ENCODE measurements at regions not wholly inside any gene's neighbourhood (a gene's known extent, or its start where the extent isn't known, plus 50 kb on each side); places are given as distances from the start of the nearest gene placed in this dataset.

DNA sequence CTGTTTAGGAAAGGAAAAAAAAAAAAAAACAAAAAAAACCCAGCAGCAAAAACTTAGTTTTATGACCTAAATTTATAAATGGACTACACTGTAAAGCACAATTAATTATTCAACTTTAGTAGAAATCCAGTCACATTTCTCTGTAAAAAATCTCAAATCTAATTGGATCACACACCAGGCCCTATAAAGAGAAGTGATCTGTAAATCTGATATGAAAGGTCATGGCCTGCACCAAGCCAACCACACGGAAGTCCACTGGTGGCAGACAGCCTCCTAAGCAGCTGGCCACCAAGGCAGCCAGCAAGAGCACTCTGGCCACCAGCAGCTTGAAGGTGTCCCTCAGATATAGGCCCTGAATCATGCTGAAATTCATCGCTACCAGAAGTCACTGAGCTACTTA, 131.6 kb downstream of the HFE start:
- Histone ChIP-seq H3F3A (replicated peaks; ENCODE audit: insufficient read depth) (peaks cover 52% of the 10 kb centered on the region), H3K4me3 (ENCODE audit: low read depth in 2 of 2, low read length in 1 of 2) (no peak overlapping the region), H3K9me2 (no peaks in the 10 kb centered on the region), H3K27ac (ENCODE audit: low read depth in 2 of 2, low read length in 1 of 2) (peak overlapping the region; percentile 92 to 98), H3K36me3 (replicated peaks in 1 of 2; ENCODE audit: control insufficient read depth in 1 of 2, insufficient read depth in 2 of 2, low read length in 1 of 2) (no peaks in the 10 kb centered on the region), H3K4me1 (ENCODE audit: control insufficient read depth in 1 of 2, insufficient read depth in 2 of 2, low read depth in 1 of 2, low read length in 1 of 2) (peaks cover 3 to 7% of the 10 kb centered on the region in 2 experiments; a peak in 2 of 4 replicates), H4K20me1 (ENCODE audit: insufficient read depth) (no peaks in the 10 kb centered on the region; the same call in 1 of the 2 replicates), H2AFZ (ENCODE audit: low read depth) (no peak overlapping the region), H3K4me2 (no peak overlapping the region), H3K9ac (no peak overlapping the region), H3K79me2 (ENCODE audit: insufficient read depth) (no peaks in the 10 kb centered on the region), H3K27me3 (ENCODE audit: insufficient read depth) (no peaks in the 10 kb centered on the region), H3K9me3 (no peaks in the 10 kb centered on the region)
- WGBS (ENCODE audit: low lambda C conversion rate): 100% methylated on average over 1 of the region's 2 CpGs
- DNase-seq: no peak
- TF ChIP-seq, protein P1, sequence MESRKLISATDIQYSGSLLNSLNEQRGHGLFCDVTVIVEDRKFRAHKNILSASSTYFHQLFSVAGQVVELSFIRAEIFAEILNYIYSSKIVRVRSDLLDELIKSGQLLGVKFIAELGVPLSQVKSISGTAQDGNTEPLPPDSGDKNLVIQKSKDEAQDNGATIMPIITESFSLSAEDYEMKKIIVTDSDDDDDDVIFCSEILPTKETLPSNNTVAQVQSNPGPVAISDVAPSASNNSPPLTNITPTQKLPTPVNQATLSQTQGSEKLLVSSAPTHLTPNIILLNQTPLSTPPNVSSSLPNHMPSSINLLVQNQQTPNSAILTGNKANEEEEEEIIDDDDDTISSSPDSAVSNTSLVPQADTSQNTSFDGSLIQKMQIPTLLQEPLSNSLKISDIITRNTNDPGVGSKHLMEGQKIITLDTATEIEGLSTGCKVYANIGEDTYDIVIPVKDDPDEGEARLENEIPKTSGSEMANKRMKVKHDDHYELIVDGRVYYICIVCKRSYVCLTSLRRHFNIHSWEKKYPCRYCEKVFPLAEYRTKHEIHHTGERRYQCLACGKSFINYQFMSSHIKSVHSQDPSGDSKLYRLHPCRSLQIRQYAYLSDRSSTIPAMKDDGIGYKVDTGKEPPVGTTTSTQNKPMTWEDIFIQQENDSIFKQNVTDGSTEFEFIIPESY (IDR thresholded peaks at IDR 0.05; ENCODE audit: borderline replicate concordance, low read depth): no peak
- TF ChIP-seq, protein P2, sequence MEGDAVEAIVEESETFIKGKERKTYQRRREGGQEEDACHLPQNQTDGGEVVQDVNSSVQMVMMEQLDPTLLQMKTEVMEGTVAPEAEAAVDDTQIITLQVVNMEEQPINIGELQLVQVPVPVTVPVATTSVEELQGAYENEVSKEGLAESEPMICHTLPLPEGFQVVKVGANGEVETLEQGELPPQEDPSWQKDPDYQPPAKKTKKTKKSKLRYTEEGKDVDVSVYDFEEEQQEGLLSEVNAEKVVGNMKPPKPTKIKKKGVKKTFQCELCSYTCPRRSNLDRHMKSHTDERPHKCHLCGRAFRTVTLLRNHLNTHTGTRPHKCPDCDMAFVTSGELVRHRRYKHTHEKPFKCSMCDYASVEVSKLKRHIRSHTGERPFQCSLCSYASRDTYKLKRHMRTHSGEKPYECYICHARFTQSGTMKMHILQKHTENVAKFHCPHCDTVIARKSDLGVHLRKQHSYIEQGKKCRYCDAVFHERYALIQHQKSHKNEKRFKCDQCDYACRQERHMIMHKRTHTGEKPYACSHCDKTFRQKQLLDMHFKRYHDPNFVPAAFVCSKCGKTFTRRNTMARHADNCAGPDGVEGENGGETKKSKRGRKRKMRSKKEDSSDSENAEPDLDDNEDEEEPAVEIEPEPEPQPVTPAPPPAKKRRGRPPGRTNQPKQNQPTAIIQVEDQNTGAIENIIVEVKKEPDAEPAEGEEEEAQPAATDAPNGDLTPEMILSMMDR (IDR thresholded peaks at IDR 0.05): no peak
- TF ChIP-seq GATA2 (CRISPR knock-in tag; IDR thresholded peaks at IDR 0.05): peak; percentile 41
- POLR2A ChIA-PET: interaction anchor here (0.6 to 1.3 kb wide), 10 partner anchors 13 to 1591 kb away, joined by 3 to 8 read pairs (median 4); a partner anchor contains a TSS
- CTCF ChIA-PET: no interaction called here

DNA sequence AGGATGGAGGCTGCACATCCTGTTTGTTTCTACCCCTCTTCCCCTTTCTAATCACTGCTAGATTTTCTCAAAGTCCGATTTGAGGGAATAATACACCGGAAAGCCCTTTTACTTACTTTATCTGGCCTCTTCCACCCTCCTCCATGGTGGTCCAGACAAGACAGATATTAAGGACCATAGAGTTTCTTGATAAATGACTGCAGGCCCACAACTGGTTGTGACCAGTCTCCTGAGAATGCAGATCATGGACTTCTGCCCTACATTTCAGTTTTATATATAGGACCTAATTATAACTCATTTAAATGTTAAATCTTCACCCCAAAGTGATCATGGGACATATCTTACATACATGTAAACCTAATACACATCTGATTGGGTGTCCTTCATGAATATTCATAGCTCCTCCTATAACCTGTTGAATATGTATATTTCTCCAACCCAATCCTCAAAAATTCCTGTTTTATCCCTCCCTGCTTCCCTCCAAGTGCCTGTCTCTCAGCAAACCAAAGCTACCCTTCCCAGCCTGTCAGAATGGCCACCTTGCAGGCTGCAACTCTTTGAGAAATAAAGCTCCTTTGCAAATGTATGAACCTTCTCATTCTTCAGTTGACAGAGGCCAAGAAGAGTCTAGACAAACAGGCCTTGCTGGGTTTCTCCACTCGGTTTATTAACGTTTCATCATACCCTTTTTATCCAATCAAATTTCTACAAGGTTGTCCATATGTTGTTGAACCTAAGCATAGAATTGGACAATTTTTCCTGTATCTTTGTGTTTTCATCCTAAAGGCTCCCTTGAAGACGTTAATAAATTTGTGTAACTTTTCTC, 133.1 kb downstream of the HFE start:
- Histone ChIP-seq H3K9me3 (no peaks in the 10 kb centered on the region), H3K4me3 (ENCODE audit: low read depth in 2 of 2, low read length in 1 of 2) (no peak overlapping the region), H2AFZ (ENCODE audit: low read depth) (no peak overlapping the region), H3K9ac (no peak overlapping the region), H3F3A (replicated peaks; ENCODE audit: insufficient read depth) (peaks cover 49% of the 10 kb centered on the region), H3K27ac (ENCODE audit: low read depth in 2 of 2, low read length in 1 of 2) (peak overlapping the region in 1 of 2 experiments; percentile 98; a peak in 3 of 4 replicates), H3K9me2 (no peaks in the 10 kb centered on the region), H3K27me3 (ENCODE audit: insufficient read depth) (no peaks in the 10 kb centered on the region), H3K4me1 (ENCODE audit: control insufficient read depth in 1 of 2, insufficient read depth in 2 of 2, low read depth in 1 of 2, low read length in 1 of 2) (peaks cover 3 to 8% of the 10 kb centered on the region in 2 experiments; a peak in 2 of 4 replicates), H3K36me3 (replicated peaks in 1 of 2; ENCODE audit: control insufficient read depth in 1 of 2, insufficient read depth in 2 of 2, low read length in 1 of 2) (no peaks in the 10 kb centered on the region), H4K20me1 (ENCODE audit: insufficient read depth) (no peaks in the 10 kb centered on the region; the same call in 1 of the 2 replicates), H3K79me2 (ENCODE audit: insufficient read depth) (no peaks in the 10 kb centered on the region), H3K4me2 (no peak overlapping the region)
- POLR2A ChIA-PET: interaction anchor here (0.6 to 0.9 kb wide), 2 partner anchors 51 to 116 kb away, joined by 3 to 4 read pairs; a partner anchor contains a TSS
- DNase-seq: no peak
- 87% methylated on average over 5 of the region's 5 CpGs for WGBS (ENCODE audit: low lambda C conversion rate)
- CTCF ChIA-PET: no interaction called here
- TF ChIP-seq, protein P3, sequence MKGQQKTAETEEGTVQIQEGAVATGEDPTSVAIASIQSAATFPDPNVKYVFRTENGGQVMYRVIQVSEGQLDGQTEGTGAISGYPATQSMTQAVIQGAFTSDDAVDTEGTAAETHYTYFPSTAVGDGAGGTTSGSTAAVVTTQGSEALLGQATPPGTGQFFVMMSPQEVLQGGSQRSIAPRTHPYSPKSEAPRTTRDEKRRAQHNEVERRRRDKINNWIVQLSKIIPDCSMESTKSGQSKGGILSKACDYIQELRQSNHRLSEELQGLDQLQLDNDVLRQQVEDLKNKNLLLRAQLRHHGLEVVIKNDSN (IDR thresholded peaks at IDR 0.05; ENCODE audit: borderline replicate concordance, low read depth): no peak
- no peak for TF ChIP-seq RAD21 (IDR thresholded peaks at IDR 0.05; ENCODE audit: low read length)
- TF ChIP-seq YY1 (IDR thresholded peaks at IDR 0.05; ENCODE audit: low read depth): no peak
- TF ChIP-seq ELF1 (IDR thresholded peaks at IDR 0.05): no peak
- no peak for TF ChIP-seq GABPA (IDR thresholded peaks at IDR 0.05; ENCODE audit: low read depth)

Measured in SK-N-SH (cell line).